ENCODE measurements at regions not wholly inside any gene's neighbourhood (a gene's known extent, or its start where the extent isn't known, plus 50 kb on each side); places are given as distances from the start of the nearest gene placed in this dataset.

GRCh38 chr15:99823346-99823745, 90.1 kb upstream of the LYSMD4 start:
- DNase-seq (ENCODE audit: low read depth, low spot score): no peak
- Histone ChIP-seq H2AFZ (ENCODE audit: low read depth, low read length) (no peak overlapping the region), H3K9me1 (replicated peaks; ENCODE audit: control insufficient read depth, extremely low read depth, insufficient read depth, low read length) (no peaks in the 10 kb centered on the region), H3K9ac (replicated peaks; ENCODE audit: extremely low read depth, insufficient read depth, low read length) (no peak overlapping the region), H3K4me1 (ENCODE audit: control insufficient read depth, extremely low read depth, insufficient read depth, low read length) (no peaks in the 10 kb centered on the region), H3K9me3 (replicated peaks; ENCODE audit: control insufficient read depth, insufficient read depth, low read length) (no peaks in the 10 kb centered on the region), H3K36me3 (ENCODE audit: control insufficient read depth in 2 of 2, extremely low read depth in 1 of 2, insufficient read depth in 2 of 2, low read length in 2 of 2) (no peaks in the 10 kb centered on the region), H3K79me2 (ENCODE audit: control insufficient read depth, insufficient read depth, low read length) (no peaks in the 10 kb centered on the region), H3K4me2 (ENCODE audit: insufficient read depth, low read length) (no peak overlapping the region), H3K27me3 (ENCODE audit: control insufficient read depth in 2 of 2, insufficient read depth in 2 of 2, low read length in 2 of 2) (no peaks in the 10 kb centered on the region), H4K20me1 (replicated peaks; ENCODE audit: control insufficient read depth, extremely low read depth, insufficient read depth, low read length) (no peaks in the 10 kb centered on the region), H3K4me3 (replicated peaks in 1 of 3; ENCODE audit: insufficient read depth in 1 of 3, low read depth in 1 of 3, low read length in 3 of 3) (no peak overlapping the region), H3K27ac (ENCODE audit: insufficient read depth, low read depth, low read length) (no peak overlapping the region)
- no TSS peak for BruUV-seq (replicated peaks)
- TF ChIP-seq FOS (IDR thresholded peaks at IDR 0.05; ENCODE audit: borderline replicate concordance, insufficient read depth, low read length) (no peak), POLR2AphosphoS5 (IDR thresholded peaks at IDR 0.05; ENCODE audit: insufficient read depth, low read depth, low read length) (no peak), EZH2 (IDR thresholded peaks at IDR 0.05; ENCODE audit: borderline replicate concordance, low read depth, low read length, severe bottlenecking) (no peak), POLR2A (IDR thresholded peaks at IDR 0.05; ENCODE audit: low read depth, low read length) (no peak), CTCF (IDR thresholded peaks at IDR 0.05; ENCODE audit: extremely low read depth in 1 of 2, insufficient read depth in 1 of 2, low read depth in 1 of 2, low read length in 2 of 2) (no peak), JUN (IDR thresholded peaks at IDR 0.05; ENCODE audit: borderline replicate concordance, insufficient read depth, insufficient read length, low read depth) (no peak), MYC (IDR thresholded peaks at IDR 0.05; ENCODE audit: low read depth, low read length) (no peak), GATA2 (IDR thresholded peaks at IDR 0.05; ENCODE audit: insufficient read depth, insufficient read length, low read depth, low read length) (no peak)
- TF ChIP-seq, protein P1, sequence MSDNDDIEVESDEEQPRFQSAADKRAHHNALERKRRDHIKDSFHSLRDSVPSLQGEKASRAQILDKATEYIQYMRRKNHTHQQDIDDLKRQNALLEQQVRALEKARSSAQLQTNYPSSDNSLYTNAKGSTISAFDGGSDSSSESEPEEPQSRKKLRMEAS (IDR thresholded peaks at IDR 0.05; ENCODE audit: insufficient read depth, insufficient read length): no peak
- dilution Hi-C loops (cut with MboI; ENCODE audit: extremely low pct_ligation_motif_present, low sequenced_read_pairs): no loop called here
- CTCF ChIA-PET: no interaction called here
- FAIRE-seq: no peak
- intact Hi-C loops (cut with micrococcal nuclease): no loop called here
- POLR2A ChIA-PET: no interaction called here

Data from endothelial cell of umbilical vein (primary cell).